ENCODE measurements at regions not wholly inside any gene's neighbourhood (a gene's known extent, or its start where the extent isn't known, plus 50 kb on each side); places are given as distances from the start of the nearest gene placed in this dataset.

- DNase-seq: no peak
Observed at GRCh38 chr3:177977381-177978158, 558.7 kb upstream of the KCNMB2 start.

GRCh38 chr3:177978946-177979345 lies 557.3 kb upstream of the KCNMB2 start:
- DNase-seq: no peak

GRCh38 chr3:177979703-177980102 lies 556.5 kb upstream of the KCNMB2 start:
- no peak for DNase-seq

GRCh38 chr3:177981576-177981975 lies 554.7 kb upstream of the KCNMB2 start:
- DNase-seq: no peak

GRCh38 chr3:177982034-177982433 lies 554.2 kb upstream of the KCNMB2 start:
- no peak for DNase-seq

- no peak for DNase-seq
Observed at GRCh38 chr3:177983320-177983719, 552.9 kb upstream of the KCNMB2 start.

- no peak for DNase-seq
Observed at GRCh38 chr3:177992993-177993970, 543.0 kb upstream of the KCNMB2 start.

GRCh38 chr3:177994976-177995375 lies 541.3 kb upstream of the KCNMB2 start:
- DNase-seq: no peak

- no peak for DNase-seq
Observed at GRCh38 chr3:177995381-177996085, 540.7 kb upstream of the KCNMB2 start.

- DNase-seq: no peak
Observed at GRCh38 chr3:178001670-178002101, 534.5 kb upstream of the KCNMB2 start.

- DNase-seq: no peak
Observed at GRCh38 chr3:178002113-178002512, 534.1 kb upstream of the KCNMB2 start.

- DNase-seq: no peak
Observed at GRCh38 chr3:178003756-178004155, 532.5 kb upstream of the KCNMB2 start.

- DNase-seq: no peak
Observed at GRCh38 chr3:178005961-178006360, 530.3 kb upstream of the KCNMB2 start.

- DNase-seq: no peak
Observed at GRCh38 chr3:178010306-178010705, 525.9 kb upstream of the KCNMB2 start.

GRCh38 chr3:178019645-178020044 lies 516.6 kb upstream of the KCNMB2 start:
- DNase-seq: no peak

GRCh38 chr3:178022599-178022998 lies 513.6 kb upstream of the KCNMB2 start:
- no peak for DNase-seq

GRCh38 chr3:178028933-178029332 lies 507.3 kb upstream of the KCNMB2 start:
- DNase-seq: no peak

GRCh38 chr3:178036451-178037144 lies 499.6 kb upstream of the KCNMB2 start:
- no peak for DNase-seq

GRCh38 chr3:178041931-178042330 lies 494.3 kb upstream of the KCNMB2 start:
- DNase-seq: no peak

GRCh38 chr3:178042376-178042775 lies 493.9 kb upstream of the KCNMB2 start:
- no peak for DNase-seq

GRCh38 chr3:178043084-178043483 lies 493.2 kb upstream of the KCNMB2 start:
- DNase-seq: peak; percentile 43

GRCh38 chr3:178044320-178044719 lies 491.9 kb upstream of the KCNMB2 start:
- no peak for DNase-seq

- no peak for DNase-seq
Observed at GRCh38 chr3:178047496-178047895, 488.7 kb upstream of the KCNMB2 start.

All from DMS153 (cell line).